MV-4-11 (cell line): ENCODE measurements at regions not wholly inside any gene's neighbourhood (a gene's known extent, or its start where the extent isn't known, plus 50 kb on each side); places are given as distances from the start of the nearest gene placed in this dataset.

Source experiments
- DNase-seq: peaks from one replicate; lab custom pipeline; 2025; lab: John Stamatoyannopoulos, UW

GRCh38 chr15:100820528-100820927, 59.1 kb upstream of the ALDH1A3 start:
- DNase-seq, result no peak

- no peak for DNase-seq
These were observed 58.3 kb upstream of the ALDH1A3 start for GRCh38 chr15:100821327-100821726.

- DNase-seq, result no peak
These were observed 55.4 kb upstream of the ALDH1A3 start for GRCh38 chr15:100824211-100824610.

- DNase-seq, result no peak
These were observed 50.2 kb upstream of the ALDH1A3 start for GRCh38 chr15:100829457-100829856.
